ENCODE measurements at regions not wholly inside any gene's neighbourhood (a gene's known extent, or its start where the extent isn't known, plus 50 kb on each side); places are given as distances from the start of the nearest gene placed in this dataset.
"Not testable (repeated sequence)": the region's sequence is repeated elsewhere in the genome, so short reads cannot be mapped to it uniquely, and the experiment has no call there.

DNA sequence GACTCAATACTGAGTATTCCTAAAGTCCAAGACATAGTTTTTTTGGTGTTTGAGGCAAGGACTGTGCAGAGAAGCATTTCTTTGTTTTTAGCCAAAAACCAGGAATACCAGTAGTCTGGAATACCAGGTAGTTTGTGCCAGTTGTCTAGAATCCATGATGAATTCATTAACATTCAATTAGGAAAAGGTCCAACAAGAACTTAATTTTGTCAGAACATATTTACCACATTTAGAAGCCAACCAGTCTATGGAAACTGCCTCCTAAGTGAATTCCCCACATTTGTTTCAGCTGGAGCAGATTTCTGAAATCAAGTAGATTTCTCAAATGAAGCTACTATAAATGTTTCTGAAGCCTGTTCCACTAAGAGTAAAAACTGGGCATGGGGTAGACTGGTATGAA lies 1584.8 kb upstream of the ADGRL3 start:
- no peak for DNase-seq (ENCODE audit: low spot score)

DNA sequence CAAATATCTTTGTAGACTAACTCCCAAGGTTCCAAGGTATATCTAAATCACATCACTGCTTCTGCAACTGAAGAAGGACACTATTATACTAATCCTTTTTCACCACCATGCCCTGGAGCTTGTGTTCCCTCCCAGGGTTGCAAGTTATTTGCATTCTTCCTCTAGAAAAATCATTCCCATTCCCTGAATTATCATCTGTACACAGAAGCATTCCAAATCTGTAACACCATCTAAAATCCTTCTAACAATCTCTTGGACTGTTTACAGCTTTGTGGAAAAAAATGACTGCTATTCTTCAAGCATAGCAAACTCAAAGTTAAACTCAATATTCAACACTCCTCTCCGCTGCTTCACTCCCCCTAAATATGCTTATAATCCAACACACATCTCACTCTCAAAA lies 1570.8 kb upstream of the ADGRL3 start:
- DNase-seq (ENCODE audit: low spot score): no peak

DNA sequence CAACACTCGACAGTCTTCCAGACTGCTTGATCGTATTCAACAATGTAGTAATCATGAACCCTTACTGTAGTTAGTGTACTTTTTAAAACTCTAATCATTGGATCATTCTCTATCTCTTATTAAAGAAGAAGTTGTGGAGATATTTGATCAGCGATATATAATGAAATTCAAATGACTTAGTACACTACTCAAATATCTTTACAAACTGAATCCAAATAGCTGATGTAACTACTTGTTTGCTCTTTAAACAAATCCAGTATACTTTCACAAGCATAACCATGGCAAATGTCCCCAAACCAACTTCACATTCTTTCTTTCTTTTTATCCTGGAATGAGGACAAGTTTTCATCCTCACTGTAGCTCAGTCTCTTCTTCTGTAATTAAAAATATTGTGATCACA lies 1569.9 kb upstream of the ADGRL3 start:
- no peak for DNase-seq (ENCODE audit: low spot score)

DNA sequence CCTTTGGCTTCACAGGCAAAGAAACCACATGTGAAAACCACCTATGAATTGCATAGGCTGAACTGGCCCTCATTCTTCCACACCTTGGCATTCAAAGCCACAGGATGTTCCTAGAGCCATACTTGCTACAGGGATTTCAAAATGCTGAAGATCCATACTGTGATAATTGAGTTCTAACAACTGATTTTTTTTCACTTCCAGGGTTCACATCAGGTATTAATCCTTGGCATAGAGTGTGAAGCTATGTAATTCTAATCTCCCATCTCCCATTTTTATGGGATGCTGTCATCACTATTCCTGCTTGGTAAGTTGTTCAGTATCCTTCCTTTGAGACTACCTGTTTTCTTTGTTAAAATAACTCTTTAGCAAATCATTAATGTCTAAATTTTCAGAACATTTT lies 1569.2 kb upstream of the ADGRL3 start:
- no peak for DNase-seq (ENCODE audit: low spot score)

DNA sequence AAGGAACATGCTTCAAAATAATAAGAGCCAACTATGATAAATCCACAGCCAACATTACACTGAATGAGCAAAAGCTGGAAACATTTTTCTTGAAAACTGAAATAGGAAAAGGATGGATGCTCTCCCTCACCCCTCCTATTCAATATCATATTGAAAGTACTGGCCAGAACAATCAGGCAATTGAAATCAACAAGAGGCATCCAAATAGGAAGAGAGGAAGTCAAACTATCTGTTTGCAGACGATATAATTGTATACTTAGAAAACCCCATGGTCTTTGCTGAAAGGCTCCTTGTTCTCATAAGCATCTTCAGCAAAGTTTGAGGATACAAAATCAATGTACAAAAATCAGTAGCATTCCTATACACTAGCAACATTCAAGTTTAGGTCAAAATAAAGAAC lies 1562.5 kb upstream of the ADGRL3 start:
- no peak for DNase-seq (ENCODE audit: low spot score)

GRCh38 chr4:59643682-59644081 lies 1556.4 kb upstream of the ADGRL3 start:
- no peak for DNase-seq (ENCODE audit: low spot score)

- DNase-seq (ENCODE audit: low spot score): no peak
Measured at GRCh38 chr4:59644765-59645164, 1555.4 kb upstream of the ADGRL3 start.

GRCh38 chr4:59646082-59646481 lies 1554.0 kb upstream of the ADGRL3 start:
- DNase-seq (ENCODE audit: low spot score): no peak

- DNase-seq (ENCODE audit: low spot score): no peak
Measured at GRCh38 chr4:59647011-59647410, 1553.1 kb upstream of the ADGRL3 start.

GRCh38 chr4:59647500-59647899 lies 1552.6 kb upstream of the ADGRL3 start:
- no peak for DNase-seq (ENCODE audit: low spot score)

- DNase-seq (ENCODE audit: low spot score): no peak
Measured at GRCh38 chr4:59650861-59651260, 1549.3 kb upstream of the ADGRL3 start.

DNA sequence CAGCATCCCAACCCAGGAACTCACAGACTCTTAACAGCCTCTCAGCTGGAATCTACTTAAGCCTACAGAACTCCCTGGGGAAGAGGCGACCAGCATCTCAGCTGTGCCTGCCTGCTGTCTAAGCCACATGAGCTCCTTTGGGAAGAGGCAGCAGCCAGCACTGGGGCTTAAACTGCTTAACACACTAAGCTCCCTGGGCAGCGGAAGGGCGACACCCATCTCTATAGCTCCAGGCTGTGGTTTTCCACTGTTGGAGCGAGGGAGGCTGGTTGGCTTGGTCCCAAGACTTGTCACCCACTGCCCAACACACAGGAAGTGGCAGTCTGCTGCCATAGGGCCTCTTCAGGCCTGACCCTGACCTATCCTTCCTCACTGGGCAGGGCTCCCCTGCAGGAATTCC lies 1544.1 kb upstream of the ADGRL3 start:
- no peak for DNase-seq (ENCODE audit: low spot score)

- no peak for DNase-seq (ENCODE audit: low spot score)
Measured at GRCh38 chr4:59664771-59665170, 1535.4 kb upstream of the ADGRL3 start.

DNA sequence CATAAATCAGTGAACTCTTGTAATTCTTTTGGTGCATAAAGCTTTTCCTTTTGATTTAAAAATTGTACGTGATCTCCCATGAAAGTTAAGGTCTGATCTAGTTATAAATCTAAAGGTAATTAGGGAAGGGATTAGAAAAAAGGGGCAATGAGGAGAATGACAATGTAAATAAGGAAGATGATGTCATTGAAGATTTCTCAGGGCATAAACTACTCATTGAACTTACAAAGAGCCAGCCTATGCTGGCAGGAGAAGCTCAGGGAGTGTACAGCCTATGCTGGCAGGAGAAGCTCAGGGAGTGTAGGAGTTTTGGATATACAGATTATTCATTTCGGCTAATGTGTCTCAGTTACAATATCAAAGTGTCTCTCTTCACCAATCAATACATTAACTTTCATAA lies 1533.5 kb upstream of the ADGRL3 start:
- no peak for DNase-seq (ENCODE audit: low spot score)

- DNase-seq (ENCODE audit: low spot score): no peak
Measured at GRCh38 chr4:59671037-59671436, 1529.1 kb upstream of the ADGRL3 start.

DNA sequence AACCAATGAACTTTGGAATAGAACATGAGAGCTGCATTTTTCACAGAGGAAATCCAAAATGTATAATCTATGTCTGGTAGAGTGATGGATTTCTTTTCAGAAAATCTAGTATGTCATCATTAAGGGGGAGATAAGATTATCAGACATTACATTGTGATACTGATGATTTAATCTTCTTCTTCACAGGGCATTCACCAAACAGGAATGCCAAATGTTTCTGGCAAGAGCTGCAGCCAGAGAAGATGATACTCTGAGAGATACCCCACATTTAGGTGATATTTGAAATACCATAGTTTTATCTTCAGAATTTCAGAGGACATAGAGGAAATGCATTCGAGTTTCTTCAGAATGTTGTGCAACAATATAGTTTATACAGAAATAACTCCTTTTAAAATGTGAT lies 1523.7 kb upstream of the ADGRL3 start:
- DNase-seq (ENCODE audit: low spot score): no peak

DNA sequence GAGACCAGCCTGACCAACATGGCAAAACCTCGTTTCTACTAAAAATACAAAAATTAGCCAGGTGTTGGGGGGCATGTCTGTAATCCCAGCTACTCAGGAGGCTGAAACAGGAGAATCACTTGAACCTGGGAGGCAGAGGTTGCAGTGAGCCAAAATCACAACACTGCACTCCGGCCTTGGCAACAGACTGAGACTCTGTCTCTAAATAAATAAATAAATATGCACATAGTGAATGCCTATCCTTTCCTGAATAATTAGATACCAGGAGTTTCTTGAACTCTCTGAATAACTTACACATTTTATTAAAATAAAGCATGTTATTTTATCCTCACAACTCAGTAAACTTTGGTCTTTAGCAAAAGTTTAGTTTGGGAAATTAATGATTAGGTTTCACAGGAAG lies 1523.1 kb upstream of the ADGRL3 start:
- not testable (repeated sequence) for DNase-seq (ENCODE audit: low spot score)

DNA sequence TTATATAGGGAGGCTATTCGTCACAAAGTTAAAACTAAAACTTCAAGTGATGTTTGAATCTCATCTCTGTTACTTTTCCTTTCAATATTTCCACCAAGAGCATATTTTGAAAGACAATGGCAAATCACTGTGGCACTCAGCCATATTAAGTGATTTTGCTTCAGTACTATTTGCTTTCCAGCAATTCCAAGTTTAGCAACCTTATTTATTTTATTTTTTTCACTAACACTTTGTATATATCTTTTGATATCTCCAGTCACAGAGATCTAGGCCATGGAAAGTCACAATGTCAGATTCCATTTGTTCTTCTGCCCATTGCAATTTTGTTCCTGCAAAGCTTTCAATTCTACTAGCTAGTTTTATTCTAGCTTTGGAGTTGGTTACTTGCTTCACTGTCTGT lies 1514.5 kb upstream of the ADGRL3 start:
- no peak for DNase-seq (ENCODE audit: low spot score)

GRCh38 chr4:59689149-59689548 lies 1511.0 kb upstream of the ADGRL3 start:
- DNase-seq (ENCODE audit: low spot score): no peak

DNA sequence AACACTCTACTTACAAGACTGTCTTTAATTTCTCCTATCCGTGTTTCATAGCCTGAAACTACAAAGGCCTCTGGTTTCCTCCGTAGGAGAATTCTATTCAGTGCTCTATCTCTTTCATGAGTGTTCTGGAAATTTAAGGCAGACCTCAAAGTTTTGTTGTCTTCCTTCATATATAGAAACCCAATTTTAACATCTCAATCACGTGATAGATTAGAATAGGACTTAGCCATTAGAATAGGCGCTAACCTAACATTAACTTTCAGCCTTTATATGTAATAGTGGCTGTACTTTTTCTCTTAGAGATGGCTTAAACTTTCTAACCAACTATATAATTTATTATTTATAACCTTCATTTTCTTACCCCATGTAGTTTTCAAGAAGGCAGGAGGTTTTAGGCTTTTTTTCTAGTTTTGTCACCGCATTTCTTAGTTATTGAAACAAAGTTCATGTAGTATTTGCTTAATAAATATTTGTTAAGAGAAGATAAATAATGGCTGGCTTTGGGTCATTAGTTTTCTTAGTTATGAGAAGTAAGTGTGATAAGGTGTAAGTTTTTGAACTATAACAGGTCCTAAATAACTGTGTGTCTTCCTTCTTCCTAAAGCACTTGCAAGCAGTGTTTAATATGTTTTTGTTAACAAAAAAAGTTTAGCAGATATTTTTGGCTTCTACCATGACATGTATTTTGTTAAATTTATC lies 1504.6 kb upstream of the ADGRL3 start:
- no peak for DNase-seq (ENCODE audit: low spot score)

DNA sequence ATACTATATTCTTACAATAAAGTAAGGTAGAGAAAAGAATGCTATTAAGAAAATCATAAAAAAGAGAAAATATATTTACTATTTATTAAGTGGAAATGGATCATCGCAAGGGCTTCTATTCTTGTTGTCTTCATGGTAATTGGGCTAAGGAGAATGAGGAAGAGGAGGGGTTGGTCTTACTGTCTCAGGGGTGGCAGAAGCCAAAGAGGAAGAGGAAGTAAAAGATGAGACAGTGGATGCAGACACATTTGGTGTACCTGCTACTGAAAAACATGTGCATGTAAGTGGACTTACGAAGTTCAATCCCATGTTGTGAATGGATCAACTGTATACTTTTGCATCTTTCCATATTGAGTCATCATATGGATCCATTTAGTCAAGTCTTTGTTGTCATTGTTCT lies 1502.1 kb upstream of the ADGRL3 start:
- no peak for DNase-seq (ENCODE audit: low spot score)

GRCh38 chr4:59700651-59701050 lies 1499.5 kb upstream of the ADGRL3 start:
- DNase-seq (ENCODE audit: low spot score): no peak

DNA sequence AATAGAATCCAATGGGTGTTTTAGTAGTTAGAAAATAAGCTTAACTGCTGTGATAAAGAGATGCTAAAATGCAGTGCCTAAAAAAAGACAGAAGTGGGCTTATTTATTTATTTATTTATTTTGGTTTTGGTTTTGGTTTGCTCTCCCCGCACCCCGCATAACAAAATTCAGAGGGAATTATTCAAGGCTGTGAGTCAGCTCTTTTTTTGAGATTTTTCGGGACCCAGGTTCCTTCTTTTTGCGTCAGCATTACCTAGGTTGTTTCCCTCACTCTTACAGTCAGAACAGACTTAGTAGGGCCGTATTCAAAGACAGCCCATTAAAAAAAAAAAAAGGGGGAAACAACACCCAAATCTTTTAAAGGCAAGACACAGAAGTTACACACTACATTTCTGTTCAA lies 1495.5 kb upstream of the ADGRL3 start:
- no peak for DNase-seq (ENCODE audit: low spot score)

GRCh38 chr4:59712470-59712869 lies 1487.7 kb upstream of the ADGRL3 start:
- no peak for DNase-seq (ENCODE audit: low spot score)

- DNase-seq (ENCODE audit: low spot score): not testable (repeated sequence)
Measured at GRCh38 chr4:59724286-59724685, 1475.8 kb upstream of the ADGRL3 start.

Measured in HuH-7.5 (cell line).